ENCODE measurements at regions not wholly inside any gene's neighbourhood (a gene's known extent, or its start where the extent isn't known, plus 50 kb on each side); places are given as distances from the start of the nearest gene placed in this dataset.
"Not testable (repeated sequence)": the region's sequence is repeated elsewhere in the genome, so short reads cannot be mapped to it uniquely, and the experiment has no call there.

DNA sequence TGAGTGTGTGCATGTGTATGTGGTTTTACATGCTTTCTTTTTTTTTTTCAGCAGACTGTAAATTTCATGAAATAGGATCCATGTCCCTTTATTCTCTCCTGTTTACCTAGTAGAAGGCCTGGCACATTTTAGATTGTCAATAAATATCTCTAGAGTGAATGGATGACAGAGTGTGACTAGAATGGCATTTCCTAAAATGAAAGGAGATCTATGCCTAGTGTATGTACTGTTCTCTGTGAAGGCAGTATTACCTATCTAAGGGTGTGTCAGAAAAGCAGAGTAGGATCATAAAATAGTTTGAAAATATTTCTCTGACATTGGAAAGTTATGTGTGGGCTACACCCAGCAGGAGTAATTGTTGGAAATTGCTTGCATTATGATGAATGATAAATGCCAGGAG is 1876.0 kb upstream of the C9orf72 start:
- H3K36me3 Mint-ChIP-seq (ENCODE audit: insufficient read depth in 1 of 3, low read depth in 3 of 3): peaks cover 8 to 25% (median 21%) of the 10 kb centered on the region in 3 experiments
- peaks cover 16 to 19% of the 10 kb centered on the region in 2 experiments for H3K9me3 Mint-ChIP-seq
- Histone ChIP-seq H4K91ac (ENCODE audit: insufficient read length, low read depth, low read length) (no peak overlapping the region), H4K5ac (ENCODE audit: insufficient read length, low read depth, low read length) (no peak overlapping the region), H3K23me2 (ENCODE audit: insufficient read length, low read depth, low read length, poor library complexity, severe bottlenecking) (no peaks in the 10 kb centered on the region), H2BK12ac (ENCODE audit: insufficient read length, low read depth, low read length) (no peak overlapping the region), H3K79me2 (ENCODE audit: insufficient read depth, low read length) (no peaks in the 10 kb centered on the region), H3K14ac (ENCODE audit: insufficient read depth, low read length) (no peak overlapping the region), H2BK5ac (ENCODE audit: insufficient read length, low read length) (no peak overlapping the region), H3K4me1 (ENCODE audit: insufficient read depth, low read length) (no peaks in the 10 kb centered on the region), H3K23ac (ENCODE audit: insufficient read length, low read depth, low read length) (no peak overlapping the region), H2BK120ac (ENCODE audit: low read depth, low read length, poor library complexity, severe bottlenecking) (no peak overlapping the region), H2AFZ (ENCODE audit: low read length) (no peak overlapping the region), H3K9me3 (ENCODE audit: control insufficient read depth, low read depth, low read length) (no peaks in the 10 kb centered on the region), H2AK5ac (ENCODE audit: insufficient read length, low read length) (no peak overlapping the region), H3K18ac (ENCODE audit: insufficient read length, low read depth, low read length) (no peak overlapping the region), H3K56ac (ENCODE audit: insufficient read length, low read depth, low read length) (no peak overlapping the region), H4K20me1 (ENCODE audit: control insufficient read depth, insufficient read depth, insufficient read length) (no peaks in the 10 kb centered on the region), H4K8ac (replicated peaks; ENCODE audit: insufficient read length, low read depth, low read length) (no peak overlapping the region), H3K27ac (ENCODE audit: insufficient read length, low read depth, low read length) (no peak overlapping the region), H3K79me1 (ENCODE audit: insufficient read depth, low read depth, low read length, poor library complexity, severe bottlenecking) (no peaks in the 10 kb centered on the region), H2BK20ac (ENCODE audit: low read depth, low read length, poor library complexity, severe bottlenecking) (no peak overlapping the region), H2BK15ac (ENCODE audit: low read depth, low read length) (no peak overlapping the region), H3K4ac (ENCODE audit: low read depth, low read length) (no peak overlapping the region), H3K27me3 (ENCODE audit: insufficient read depth, low read length) (no peaks in the 10 kb centered on the region), H3K4me2 (ENCODE audit: insufficient read depth, insufficient read length, low read length) (peak overlapping the region; percentile 6), H3K9ac (ENCODE audit: extremely low read depth, insufficient read length, low read length) (no peak overlapping the region), H3T11ph (ENCODE audit: low read length) (no peak overlapping the region)
- DNase-seq: no peak
- H3K4me1 Mint-ChIP-seq: peaks cover 21 to 22% of the 10 kb centered on the region in 2 experiments
- no peak overlapping the region for H3K27ac Mint-ChIP-seq
- H3K4me3 Mint-ChIP-seq: peak overlapping the region in 1 of 2 experiments; percentile 98; a peak in 1 of 5 replicates
- peaks cover 7% of the 10 kb centered on the region for H3K27me3 Mint-ChIP-seq (ENCODE audit: low read depth)
- TF ChIP-seq, protein P1, sequence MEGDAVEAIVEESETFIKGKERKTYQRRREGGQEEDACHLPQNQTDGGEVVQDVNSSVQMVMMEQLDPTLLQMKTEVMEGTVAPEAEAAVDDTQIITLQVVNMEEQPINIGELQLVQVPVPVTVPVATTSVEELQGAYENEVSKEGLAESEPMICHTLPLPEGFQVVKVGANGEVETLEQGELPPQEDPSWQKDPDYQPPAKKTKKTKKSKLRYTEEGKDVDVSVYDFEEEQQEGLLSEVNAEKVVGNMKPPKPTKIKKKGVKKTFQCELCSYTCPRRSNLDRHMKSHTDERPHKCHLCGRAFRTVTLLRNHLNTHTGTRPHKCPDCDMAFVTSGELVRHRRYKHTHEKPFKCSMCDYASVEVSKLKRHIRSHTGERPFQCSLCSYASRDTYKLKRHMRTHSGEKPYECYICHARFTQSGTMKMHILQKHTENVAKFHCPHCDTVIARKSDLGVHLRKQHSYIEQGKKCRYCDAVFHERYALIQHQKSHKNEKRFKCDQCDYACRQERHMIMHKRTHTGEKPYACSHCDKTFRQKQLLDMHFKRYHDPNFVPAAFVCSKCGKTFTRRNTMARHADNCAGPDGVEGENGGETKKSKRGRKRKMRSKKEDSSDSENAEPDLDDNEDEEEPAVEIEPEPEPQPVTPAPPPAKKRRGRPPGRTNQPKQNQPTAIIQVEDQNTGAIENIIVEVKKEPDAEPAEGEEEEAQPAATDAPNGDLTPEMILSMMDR (conservative IDR thresholded peaks at IDR 0.05): no peak

DNA sequence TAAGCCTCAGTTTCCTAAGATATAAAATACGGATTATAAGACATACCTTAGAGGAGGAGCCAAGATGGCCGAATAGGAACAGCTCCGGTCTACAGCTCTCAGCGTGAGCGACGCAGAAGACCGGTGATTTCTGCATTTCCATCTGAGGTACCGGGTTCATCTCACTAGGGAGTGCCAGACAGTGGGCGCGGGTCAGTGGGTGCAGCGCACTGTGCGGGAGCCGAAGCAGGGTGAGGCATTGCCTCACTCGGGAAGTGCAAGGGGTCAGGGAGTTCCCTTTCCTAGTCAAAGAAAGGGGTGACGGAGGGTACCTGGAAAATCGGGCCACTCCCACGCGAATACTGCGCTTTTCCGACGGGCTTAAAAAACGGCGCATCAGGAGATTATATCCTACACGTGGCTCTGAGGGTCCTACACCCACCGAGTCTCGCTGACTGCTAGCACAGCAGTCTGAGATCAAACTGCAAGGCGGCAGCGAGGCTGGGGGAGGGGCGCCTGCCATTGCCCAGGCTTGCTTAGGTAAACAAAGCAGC is 1877.1 kb upstream of the C9orf72 start:
- not testable (repeated sequence) for H2BK12ac ChIP-seq (ENCODE audit: insufficient read length, low read depth, low read length); H3K79me2 ChIP-seq (ENCODE audit: insufficient read depth, low read length); H3K79me1 ChIP-seq (ENCODE audit: insufficient read depth, low read depth, low read length, poor library complexity, severe bottlenecking); H4K91ac ChIP-seq (ENCODE audit: insufficient read length, low read depth, low read length); H4K5ac ChIP-seq (ENCODE audit: insufficient read length, low read depth, low read length); H3K23me2 ChIP-seq (ENCODE audit: insufficient read length, low read depth, low read length, poor library complexity, severe bottlenecking); H2BK20ac ChIP-seq (ENCODE audit: low read depth, low read length, poor library complexity, severe bottlenecking); H3K4me1 ChIP-seq (ENCODE audit: insufficient read depth, low read length); H3K56ac ChIP-seq (ENCODE audit: insufficient read length, low read depth, low read length); H2BK120ac ChIP-seq (ENCODE audit: low read depth, low read length, poor library complexity, severe bottlenecking); H3K27me3 ChIP-seq (ENCODE audit: insufficient read depth, low read length); H2BK15ac ChIP-seq (ENCODE audit: low read depth, low read length); H3K23ac ChIP-seq (ENCODE audit: insufficient read length, low read depth, low read length); H3K4ac ChIP-seq (ENCODE audit: low read depth, low read length); H3K27ac ChIP-seq (ENCODE audit: insufficient read length, low read depth, low read length); H3T11ph ChIP-seq (ENCODE audit: low read length); H3K9me3 ChIP-seq (ENCODE audit: control insufficient read depth, low read depth, low read length); H3K27me3 Mint-ChIP-seq (ENCODE audit: low read depth); H4K20me1 ChIP-seq (ENCODE audit: control insufficient read depth, insufficient read depth, insufficient read length); H2AK5ac ChIP-seq (ENCODE audit: insufficient read length, low read length); H2BK5ac ChIP-seq (ENCODE audit: insufficient read length, low read length); H2AFZ ChIP-seq (ENCODE audit: low read length); H4K8ac ChIP-seq (replicated peaks; ENCODE audit: insufficient read length, low read depth, low read length)
- Mint-ChIP-seq H3K4me3 (peak overlapping the region; percentile 86 to 98), H3K27ac (peak overlapping the region; percentile 64 to 100 (median 98); a peak in 5 of 7 replicates), H3K9me3 (peaks cover 19% of the 10 kb centered on the region in 2 experiments), H3K36me3 (ENCODE audit: insufficient read depth in 1 of 3, low read depth in 3 of 3) (peaks cover 9 to 28% (median 21%) of the 10 kb centered on the region in 3 experiments), H3K4me1 (peaks cover 21 to 22% of the 10 kb centered on the region in 2 experiments)
- H3K9ac ChIP-seq (ENCODE audit: extremely low read depth, insufficient read length, low read length): peak overlapping the region; percentile 29
- peak; percentile 35 for DNase-seq
- peak overlapping the region; percentile 72; the same call in 1 of the 2 replicates for H3K14ac ChIP-seq (ENCODE audit: insufficient read depth, low read length)
- no CpG with 5 or more reads among the region's 29 CpGs for WGBS (ENCODE audit: extremely low coverage, insufficient read length, low lambda C conversion rate)
- H3K4me2 ChIP-seq (ENCODE audit: insufficient read depth, insufficient read length, low read length): peak overlapping the region; percentile 83
- peak overlapping the region; percentile 72 for H3K18ac ChIP-seq (ENCODE audit: insufficient read length, low read depth, low read length)

Data from H9 (cell line).